GM21381 (cell line): ENCODE measurements at regions not wholly inside any gene's neighbourhood (a gene's known extent, or its start where the extent isn't known, plus 50 kb on each side); places are given as distances from the start of the nearest gene placed in this dataset.
A peak's percentile ranks its signal among the peaks of the same experiment; 100 is the strongest.
"Not testable (repeated sequence)": the region's sequence is repeated elsewhere in the genome, so short reads cannot be mapped to it uniquely, and the experiment has no call there.

Source experiments
- ATAC-seq: cut with Tn5 transposase; IDR thresholded peaks from one replicate; pipeline ENCODE4 v1.9.1; 2021; ENCODE audit warnings: mild to moderate bottlenecking, moderate library complexity; ENCODE audit not compliant: unreplicated experiment

DNA sequence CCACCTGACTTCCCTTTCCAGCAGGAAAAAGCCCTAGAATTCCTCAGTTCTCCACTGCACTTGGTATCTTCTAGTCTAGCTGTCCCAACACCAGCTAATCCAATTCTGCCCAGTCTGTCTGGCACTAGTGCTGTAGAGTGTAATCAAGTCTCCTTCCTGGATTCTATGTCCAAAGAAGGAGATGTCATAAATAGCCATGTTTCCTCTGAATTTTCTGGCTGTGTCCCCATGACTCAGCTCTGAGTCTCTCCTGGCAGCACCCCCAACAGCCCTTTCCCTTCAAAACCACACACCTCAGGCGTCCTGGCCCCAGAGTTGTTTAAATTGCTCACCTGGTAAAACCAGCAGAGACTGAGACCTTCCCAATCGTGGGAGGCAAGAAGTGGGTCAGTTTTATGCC is 197.2 kb downstream of the GRXCR1 start:
- no peak for ATAC-seq

DNA sequence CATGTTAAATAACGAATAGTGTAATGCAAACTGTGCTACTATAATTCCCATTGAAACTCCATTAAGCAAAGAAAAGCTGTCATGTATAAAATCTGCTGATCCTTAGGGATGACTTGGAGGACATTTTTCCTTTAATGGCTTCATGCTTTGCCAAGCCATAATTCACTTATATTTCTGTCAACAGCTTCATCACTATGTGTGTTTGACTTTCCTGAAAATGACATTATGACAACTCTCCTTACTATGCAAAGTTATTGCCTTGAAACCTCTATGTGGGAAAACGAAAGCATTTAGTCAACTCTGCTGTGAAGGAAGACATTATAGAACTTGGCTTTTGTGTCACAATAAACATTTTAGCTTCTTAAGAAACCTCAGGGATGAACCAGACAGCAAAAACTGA is 210.5 kb downstream of the GRXCR1 start:
- no peak for ATAC-seq

DNA sequence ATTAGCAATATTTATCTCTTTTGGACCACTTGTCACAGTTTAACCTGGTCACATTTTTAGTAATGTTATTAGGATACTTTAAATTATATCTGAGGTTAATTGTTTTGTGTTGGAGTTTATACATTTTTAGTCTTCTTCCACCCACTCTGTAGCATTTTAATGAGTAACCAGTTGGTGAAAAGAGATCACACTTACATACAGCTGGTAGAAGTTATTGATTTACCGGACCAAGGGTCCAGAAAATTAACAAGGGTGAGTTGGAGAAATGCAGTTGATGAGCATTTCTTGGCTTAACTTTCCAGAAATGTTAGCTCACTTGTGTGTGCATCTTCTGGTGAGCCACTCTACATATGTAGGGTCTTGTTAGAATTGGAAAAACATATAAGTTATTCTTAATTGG is 219.6 kb downstream of the GRXCR1 start:
- no peak for ATAC-seq

DNA sequence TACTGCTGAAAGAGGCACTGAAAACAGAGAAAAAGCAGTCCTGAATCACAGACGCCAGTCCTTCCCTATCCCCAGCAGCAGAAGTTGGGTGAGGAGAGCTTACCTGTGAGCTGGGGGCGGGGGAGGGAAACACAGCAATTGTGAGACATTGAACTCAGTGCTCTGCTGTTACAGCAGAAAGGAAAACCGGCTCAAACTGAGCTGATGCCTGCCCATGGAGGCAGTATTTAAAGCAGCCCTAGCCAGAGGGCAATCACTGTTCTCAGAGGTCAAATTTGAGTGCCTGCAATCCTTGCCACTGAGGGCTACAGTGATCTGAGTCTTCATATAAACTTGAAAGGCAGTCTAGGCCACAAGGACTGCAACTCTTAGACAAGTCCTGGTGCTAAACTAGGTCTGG is 220.7 kb downstream of the GRXCR1 start:
- ATAC-seq, result no peak

DNA sequence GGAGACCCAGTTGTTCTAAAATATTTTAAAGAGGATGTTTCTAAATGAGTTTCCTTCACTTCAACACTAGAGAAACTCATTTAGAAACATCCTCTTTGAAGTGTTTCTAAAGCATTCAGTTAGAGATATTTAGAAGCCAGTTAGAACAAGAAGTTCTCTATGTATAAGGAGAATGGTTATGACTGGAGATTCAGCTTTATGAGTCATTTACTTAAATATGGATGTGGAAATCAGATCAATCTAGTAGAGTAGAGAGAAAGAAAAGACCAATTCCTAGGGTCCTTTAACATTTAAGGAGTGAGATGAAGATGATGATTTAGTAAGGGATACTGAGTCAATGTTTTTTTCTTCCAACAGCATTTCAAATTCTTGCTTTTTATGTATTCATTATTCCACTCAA is 234.1 kb downstream of the GRXCR1 start:
- no peak for ATAC-seq

DNA sequence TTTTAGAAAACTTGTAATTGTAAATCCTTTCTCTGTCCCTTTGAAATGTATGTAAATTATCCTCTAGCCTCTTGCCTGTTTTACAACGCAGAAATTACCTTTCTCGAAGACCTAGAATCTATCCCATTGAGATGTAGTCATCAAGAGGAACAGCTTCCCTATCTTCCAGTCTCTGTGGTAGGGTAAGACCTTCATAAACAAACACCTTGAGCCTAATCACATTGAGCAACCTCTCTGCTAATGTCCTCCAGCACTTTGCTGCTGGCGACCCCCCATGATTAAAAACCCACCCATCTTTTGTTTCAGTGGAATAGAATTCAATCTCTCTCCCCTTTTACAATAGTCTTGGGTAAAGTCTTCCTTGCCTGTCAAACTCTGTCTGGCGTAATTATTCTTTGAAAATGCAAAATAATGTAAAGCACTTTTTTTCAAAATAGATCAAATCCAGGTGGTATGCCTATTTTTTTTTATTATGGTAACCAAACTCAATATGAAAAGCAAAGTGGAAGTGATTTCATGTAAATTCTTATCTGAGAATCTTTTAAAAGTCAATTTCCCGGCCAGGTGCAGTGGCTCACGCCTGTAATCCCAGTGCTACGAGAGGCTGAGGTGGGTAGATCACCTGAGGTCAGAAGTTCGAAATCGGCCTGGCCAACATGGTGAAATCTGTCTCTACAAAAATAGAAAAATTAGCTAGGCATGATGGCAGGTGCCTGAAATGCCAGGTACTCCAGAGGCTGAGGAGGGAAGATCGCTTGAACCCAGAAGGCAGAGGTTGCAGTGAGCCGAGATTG is 237.9 kb downstream of the GRXCR1 start:
- ATAC-seq, result no peak

DNA sequence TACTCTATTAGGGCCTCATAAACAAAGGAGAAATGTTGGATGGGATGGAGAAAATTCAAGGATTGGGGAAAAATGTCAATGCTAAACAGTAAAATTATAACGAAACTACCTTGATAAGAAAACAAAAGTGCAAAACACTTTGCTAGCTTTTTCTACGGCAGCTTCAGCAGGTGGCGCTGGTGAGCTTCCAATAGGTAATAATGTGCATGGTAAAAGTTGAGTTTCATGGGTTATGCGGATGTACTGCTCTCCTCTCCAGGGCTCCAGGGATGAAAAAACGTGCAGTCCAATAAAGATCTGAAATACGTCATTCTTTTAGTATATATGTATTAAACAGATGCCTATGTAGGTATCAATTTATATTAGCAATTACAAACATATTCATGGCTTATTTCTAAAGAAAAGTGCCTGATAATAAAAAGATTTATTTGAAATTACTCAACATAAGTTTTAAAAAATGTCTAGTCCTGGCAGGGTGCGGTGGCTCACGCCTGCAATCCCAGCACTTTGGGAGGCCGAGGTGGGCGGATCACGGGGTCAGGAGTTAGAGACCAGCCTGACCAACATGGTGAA is 239.6 kb downstream of the GRXCR1 start:
- ATAC-seq, result peak; percentile 67

DNA sequence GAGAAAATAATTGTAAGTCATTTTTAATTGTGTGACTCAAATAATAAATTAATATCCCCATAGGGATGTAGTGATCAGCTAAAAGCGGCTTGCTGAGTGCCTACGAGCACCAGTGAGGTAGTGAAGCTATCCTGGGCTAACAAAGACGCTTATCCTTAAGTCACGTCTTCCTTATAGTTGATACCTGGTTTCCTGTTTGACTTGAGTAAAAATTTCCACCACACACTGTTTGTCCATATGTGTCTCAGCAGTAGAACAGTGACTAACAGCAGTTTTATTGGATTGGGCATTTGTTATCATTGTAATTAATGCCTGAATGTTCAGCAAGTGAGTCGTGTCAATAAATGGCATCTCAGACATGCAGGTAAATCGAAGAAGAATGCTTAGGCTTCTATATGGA is 241.1 kb downstream of the GRXCR1 start:
- ATAC-seq, result no peak

DNA sequence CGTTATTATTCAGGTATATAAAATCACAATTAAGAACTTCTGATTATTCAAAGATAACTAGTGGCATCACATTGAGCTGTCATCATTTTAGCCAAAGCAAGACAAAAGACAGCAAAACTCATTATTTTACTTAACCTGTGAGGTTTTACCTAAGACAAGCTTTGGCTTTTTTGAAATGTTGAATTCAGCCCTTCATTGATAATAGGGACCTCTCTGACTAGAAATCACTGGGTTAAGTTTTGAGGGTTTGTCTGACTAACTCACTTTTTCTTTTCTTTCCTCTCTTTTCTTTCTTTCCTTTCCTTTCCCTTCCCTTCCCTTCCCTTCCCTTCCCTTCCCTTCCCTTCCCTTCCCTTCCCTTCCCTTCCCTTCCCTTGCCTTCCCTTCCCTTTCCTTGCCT is 244.2 kb downstream of the GRXCR1 start:
- ATAC-seq, result no peak

DNA sequence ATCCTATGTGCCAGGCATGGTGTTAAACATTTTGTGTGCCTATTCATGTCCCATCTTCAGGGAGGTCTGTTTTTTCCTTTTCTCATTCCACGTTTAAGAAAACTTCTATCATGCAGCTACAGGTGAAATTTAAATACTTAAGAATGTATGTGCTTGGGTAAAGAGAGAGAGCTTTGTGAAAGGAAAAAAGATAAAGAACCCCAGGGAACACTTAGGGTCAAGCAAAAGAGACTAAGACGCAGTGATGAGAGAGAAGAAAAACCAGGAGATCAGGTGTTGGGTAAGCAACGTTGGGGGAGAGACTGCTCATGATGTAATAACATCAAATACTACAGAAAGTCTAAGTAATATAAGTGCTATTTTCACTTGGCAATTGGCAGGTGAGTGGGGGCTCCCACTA is 253.7 kb downstream of the GRXCR1 start:
- no peak for ATAC-seq

DNA sequence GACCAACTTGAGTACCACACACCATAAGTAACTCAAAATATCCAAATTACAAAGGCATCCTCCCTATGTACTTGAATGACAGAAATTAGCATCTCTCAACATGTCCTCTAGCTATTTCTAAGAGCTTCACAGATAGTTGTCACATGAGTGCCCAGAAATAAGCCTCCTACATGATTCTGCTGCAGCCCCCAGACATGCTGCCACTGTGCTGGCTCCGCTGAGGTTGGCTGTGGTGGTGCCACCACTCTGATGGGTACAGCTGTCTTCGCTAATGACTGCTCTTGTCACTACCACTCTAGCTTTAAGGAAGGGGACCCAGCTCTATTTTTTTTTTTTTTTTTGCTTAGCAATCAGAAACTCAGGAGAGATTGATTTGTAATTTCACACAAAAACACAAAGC is 256.0 kb downstream of the GRXCR1 start:
- no peak for ATAC-seq

DNA sequence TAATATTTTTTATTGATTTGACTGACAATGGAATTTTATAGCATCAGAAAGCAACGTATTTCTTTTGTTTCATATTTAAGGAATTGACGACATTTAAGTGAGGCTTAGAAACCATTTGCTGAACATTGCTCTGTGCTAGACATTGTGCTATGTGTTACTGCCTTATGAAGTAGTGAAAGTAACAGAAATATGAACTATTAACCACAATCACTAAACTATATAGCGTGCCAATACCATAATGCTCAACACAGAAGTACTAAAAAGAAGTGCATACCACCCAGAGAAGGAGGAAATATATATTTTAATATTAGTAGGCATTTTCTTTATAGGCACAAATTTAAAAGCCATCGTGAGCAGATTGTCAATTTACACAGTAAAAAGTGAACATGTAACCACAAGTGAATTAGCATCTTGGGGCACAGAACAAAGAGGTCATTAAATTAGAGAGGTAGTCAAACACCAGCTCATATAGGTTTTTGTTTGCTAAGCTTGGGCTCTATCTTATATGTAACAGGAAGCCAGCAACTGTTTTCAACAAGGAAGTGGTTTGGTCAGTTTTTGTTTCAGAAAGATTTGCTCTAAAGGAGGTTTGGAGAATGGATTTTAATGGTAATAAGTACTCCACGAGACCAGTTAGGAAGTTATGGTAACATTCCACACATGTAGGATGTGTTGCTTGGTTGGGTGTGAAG is 270.7 kb downstream of the GRXCR1 start:
- peak; percentile 79 for ATAC-seq

DNA sequence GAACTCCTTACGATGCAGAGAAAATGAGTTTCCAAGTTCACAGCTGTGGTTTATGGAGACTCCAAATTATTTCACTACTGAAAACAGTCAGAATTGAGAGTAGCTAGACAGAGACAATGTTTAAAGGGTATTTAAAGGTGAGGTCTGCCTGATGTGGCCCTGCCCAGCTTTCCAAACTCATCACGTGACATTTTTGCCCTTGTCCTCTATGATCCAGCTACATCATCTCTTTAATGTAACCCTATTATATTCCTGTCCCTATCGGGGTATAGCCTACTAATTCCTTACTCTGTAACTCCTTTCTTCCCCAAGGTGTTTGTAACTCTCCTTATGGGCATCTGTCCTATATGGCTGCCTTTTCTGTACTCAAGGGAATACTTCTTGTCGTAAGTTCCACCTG is 297.2 kb downstream of the GRXCR1 start:
- no peak for ATAC-seq

DNA sequence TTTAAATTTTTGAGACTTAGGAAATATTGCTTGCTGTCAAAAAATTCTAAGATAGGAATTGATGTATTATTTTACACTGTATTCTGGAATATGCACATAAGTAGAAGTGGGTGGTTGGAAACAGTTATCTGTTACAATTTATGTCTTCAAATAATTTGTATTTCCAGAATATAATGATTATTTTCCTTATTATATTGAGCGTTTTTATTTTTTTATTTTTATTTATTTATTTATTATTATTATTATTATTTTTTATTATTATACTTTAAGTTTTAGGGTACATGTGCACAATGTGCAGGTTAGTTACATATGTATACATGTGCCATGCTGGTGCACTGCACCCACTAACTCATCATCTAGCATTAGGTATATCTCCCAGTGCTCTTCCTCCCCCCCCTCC is 320.1 kb downstream of the GRXCR1 start:
- not testable (repeated sequence) for ATAC-seq

DNA sequence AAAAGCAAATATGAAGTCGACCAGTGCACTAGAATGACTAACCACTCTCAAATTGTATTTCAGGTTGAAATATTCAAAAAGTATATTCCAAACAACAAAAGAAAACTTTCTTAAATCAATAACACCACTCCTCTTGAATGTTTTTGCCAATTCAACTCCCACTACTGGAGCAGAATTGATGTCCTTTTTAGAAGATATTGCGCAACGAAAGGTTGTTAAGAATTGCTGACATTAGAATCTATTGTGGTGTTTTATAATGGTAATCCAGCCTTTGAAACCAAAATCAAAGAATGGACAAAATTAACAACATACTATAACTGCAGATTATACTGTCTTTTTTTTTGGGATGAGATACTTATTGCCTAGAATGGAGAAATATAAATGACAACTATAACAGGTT is 331.3 kb downstream of the GRXCR1 start:
- no peak for ATAC-seq

DNA sequence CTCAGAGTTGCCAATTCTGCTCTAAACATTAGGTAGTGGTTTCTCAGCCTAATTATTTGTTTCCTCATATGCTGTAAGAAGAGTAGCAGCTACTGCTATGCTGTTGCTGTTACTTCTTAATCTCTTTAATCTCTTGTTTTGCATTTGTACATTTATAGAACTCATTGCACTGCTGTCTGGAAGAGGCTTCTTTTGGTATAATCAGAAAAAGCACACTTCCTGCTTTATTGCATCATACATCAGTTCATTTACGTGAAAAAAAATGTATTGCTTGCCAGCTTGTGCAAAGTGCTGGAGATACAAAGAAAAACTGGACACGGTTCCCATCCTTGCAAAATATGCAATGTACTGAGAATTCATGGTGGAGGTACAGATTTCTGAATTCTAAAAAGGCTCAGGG is 332.0 kb downstream of the GRXCR1 start:
- no peak for ATAC-seq

DNA sequence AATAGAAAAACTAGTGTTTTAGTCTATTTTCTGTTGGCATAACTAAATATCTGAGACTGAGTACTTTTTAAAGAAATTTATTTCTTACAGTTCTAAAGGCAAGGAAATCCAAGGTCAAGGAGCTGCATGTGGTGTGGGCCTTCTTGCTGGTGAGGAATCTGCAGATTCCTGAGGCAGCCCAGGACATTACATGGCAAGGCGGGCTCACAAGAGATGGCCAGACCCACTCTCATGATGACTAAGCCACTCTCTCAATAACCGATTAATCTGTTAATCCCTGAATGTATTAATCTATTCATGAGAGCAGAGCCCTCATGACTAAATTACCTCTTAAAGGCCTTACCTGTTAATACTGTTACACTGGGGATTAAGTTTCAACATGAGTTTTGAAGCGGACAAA is 340.8 kb downstream of the GRXCR1 start:
- no peak for ATAC-seq

DNA sequence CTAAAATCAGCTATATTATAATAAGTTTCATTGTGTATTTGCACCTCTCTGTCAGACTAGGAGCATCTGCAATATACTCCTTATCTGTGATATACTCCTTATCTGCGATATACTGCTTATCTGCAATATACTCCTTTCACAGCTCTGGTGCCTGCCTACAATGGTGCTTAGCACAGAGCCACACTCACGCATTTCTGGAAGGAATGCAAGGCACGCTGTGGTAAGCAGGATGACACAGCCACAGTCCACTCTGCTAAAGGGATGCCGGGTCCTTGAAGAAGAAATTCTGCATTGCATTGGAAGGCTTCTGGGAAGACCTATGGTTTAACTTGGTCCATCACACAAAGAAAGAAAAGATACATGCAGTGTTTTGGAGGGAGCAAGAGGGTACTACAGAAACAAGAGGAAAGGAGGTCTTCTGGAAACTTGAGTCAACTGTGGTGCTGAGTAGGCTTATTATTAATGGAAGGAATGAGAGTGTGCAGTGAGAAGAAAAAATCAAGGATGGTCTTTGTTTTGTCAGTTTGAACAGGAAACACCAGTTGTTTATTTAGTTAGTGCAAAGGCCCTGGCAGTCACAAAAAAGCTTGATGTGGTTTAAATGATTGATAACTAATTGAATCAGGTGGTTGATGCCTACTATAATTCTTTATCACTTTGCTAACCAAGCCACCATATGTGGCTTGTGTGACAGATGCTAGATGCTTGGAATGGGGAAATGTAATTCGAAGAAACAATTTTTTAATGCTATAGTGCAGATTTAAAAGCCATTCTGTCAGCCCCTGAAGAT is 342.3 kb downstream of the GRXCR1 start:
- ATAC-seq, result no peak

DNA sequence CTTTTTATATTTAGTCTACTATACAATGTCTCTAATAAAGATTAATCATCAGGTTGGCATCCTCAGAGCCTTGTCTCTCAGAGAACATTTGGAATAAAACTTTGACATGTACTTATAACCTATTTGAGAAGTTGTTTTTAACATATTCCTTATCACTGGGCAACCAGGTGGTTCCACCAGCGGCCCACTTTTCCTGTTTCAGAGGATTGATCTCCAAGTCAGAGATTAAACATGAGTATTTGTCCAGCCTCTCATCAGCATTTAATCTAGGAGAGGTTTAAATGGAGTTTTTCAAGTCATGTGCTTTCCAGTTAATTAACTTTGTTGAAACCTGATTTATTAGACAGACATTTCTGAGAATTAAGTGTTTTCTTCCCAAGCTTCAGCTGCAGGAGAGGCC is 345.5 kb downstream of the GRXCR1 start:
- no peak for ATAC-seq

DNA sequence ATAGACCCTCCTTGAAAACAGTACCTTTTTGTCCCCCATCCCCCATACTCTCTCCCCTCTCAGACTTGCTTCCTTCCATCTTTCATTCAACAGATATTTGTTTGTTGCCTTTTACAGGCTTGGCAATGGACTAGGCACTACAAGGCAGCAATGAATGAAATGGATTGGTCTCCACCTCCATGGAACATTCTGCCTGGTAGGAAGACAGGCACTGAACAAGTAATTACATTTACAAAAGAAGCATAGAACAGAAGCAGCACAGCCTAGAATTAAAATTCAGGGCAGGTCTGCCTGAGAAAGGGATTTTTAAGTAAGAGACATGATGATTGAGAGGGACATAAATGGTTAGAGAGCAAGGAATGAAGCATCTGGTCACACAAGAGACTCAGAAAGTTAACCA is 346.1 kb downstream of the GRXCR1 start:
- ATAC-seq, result no peak

DNA sequence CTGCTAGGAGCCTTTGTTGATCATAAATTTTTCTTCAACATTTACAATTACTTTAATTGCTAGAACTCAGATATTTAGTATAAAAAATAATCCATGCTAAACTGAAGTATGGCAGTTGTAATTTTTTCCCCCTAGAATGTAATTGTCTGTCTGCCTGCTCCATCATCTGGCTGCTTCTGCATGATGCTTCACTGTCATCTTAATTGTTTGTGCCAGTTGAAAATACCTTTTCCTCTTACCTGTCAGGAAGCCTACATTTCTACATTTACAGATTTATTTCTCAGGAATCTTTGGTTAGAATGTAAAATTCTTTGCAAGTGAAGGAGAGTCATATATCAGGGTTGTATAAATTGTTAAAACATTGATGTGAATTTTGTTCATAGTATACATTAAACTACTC is 348.6 kb downstream of the GRXCR1 start:
- ATAC-seq, result no peak

DNA sequence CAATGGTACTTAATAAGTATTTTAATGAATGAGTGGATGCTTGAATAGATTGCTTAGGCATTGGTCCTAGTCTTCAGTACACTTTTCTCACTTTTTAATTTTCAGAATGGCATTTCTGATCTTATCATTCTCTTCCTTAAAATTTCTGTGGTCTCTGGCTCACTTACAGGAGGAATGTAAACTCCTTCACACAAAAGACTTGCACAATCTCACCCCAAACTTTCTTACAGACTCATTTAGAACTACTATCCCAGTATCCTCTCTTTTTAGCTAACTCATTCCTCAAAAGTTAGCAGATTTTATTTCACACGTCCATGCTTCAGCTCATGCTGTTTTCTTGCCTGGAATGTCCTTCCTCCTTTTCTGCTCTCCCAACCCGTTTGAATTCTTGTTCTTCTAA is 350.1 kb downstream of the GRXCR1 start:
- ATAC-seq, result no peak
